OCI-LY7 (cell line): ENCODE measurements at regions not wholly inside any gene's neighbourhood (a gene's known extent, or its start where the extent isn't known, plus 50 kb on each side); places are given as distances from the start of the nearest gene placed in this dataset.

ENCODE experiments used
- BruUV-seq: library from RNA; stranded (reverse); fragments of 400-500 nt; replicated peaks from 2 replicates; lab custom pipeline; 2021; lab: Mats Ljungman, UMichigan
- CTCF ChIA-PET: fragments of 300-600 bp; sonication (Branson Sonifier 250); formaldehyde crosslinking; loops from one replicate; lab custom pipeline; 2022; ENCODE audit warnings: antibody characterized with exemption; ENCODE audit not compliant: unreplicated experiment; lab: Charles Lee
- POLR2A ChIA-PET: fragments of 300-600 bp; sonication (Branson Sonifier 250); formaldehyde crosslinking; loops from one replicate; lab custom pipeline; 2022; ENCODE audit warnings: antibody characterized with exemption; lab: Charles Lee
- DNase-seq: peaks from one replicate; pipeline ENCODE4 v3.0.0-alpha.2; 2015; ENCODE audit warnings: low spot score
- H2AFZ ChIP-seq: fragments of 200-600 bp; sonication (generic), shearing (Covaris generic); 2 replicates; pipeline ENCODE4 v1.6.1; 2014; ENCODE audit warnings: mild to moderate bottlenecking, antibody characterized with exemption, low read length, moderate library complexity
- H3K27ac ChIP-seq: fragments of 200-600 bp; sonication (generic); 2 replicates; pipeline ENCODE4 v1.5.1; 2014; ENCODE audit warnings: mixed run types, low read depth, mild to moderate bottlenecking, moderate library complexity, low read length, inconsistent platforms; ENCODE audit not compliant: poor library complexity, severe bottlenecking
- H3K36me3 ChIP-seq: fragments of 200-600 bp; sonication (generic); 2 replicates; pipeline ENCODE4 v1.6.1; 2014; ENCODE audit warnings: mild to moderate bottlenecking, antibody characterized with exemption, low read length, moderate library complexity, mixed read lengths; ENCODE audit not compliant: insufficient read depth
- H3K4me1 ChIP-seq: fragments of 200-600 bp; sonication (generic); 2 replicates; pipeline ENCODE4 v1.5.1; 2014; ENCODE audit warnings: mild to moderate bottlenecking, low read length; ENCODE audit not compliant: insufficient read depth, poor library complexity, severe bottlenecking
- H3K4me2 ChIP-seq: fragments of 200-600 bp; sonication (generic); 2 replicates; pipeline ENCODE4 v1.6.1; 2014; ENCODE audit warnings: mild to moderate bottlenecking, low read length
- H3K4me3 ChIP-seq: fragments of 200-600 bp; sonication (generic); 2 replicates; pipeline ENCODE4 v1.5.1; 2014; ENCODE audit warnings: mild to moderate bottlenecking, low read depth, low read length; ENCODE audit not compliant: poor library complexity, severe bottlenecking
- H3K79me2 ChIP-seq: fragments of 200-600 bp; sonication (generic); 2 replicates; pipeline ENCODE4 v1.6.1; 2016; ENCODE audit warnings: low read depth, mild to moderate bottlenecking, low read length, moderate library complexity, mixed read lengths; ENCODE audit not compliant: insufficient read depth
- H3K9me2 ChIP-seq: fragments of 200-600 bp; sonication (generic); 2 replicates; pipeline ENCODE4 v1.6.1; 2016; ENCODE audit warnings: mild to moderate bottlenecking, low read length, mixed read lengths; ENCODE audit not compliant: insufficient read depth
- H3K9me3 ChIP-seq: fragments of 200-600 bp; sonication (generic); 2 replicates; pipeline ENCODE4 v1.6.1; 2014; ENCODE audit warnings: mild to moderate bottlenecking, mixed run types, low read length, mixed read lengths
- H4K20me1 ChIP-seq: fragments of 200-600 bp; sonication (generic); 2 replicates; pipeline ENCODE4 v1.6.1; 2014; ENCODE audit warnings: mild to moderate bottlenecking, antibody characterized with exemption, low read length, moderate library complexity, mixed read lengths; ENCODE audit not compliant: insufficient read depth
- CTCF ChIP-seq: fragments of 200-600 bp; sonication (generic); conservative IDR thresholded peaks from 2 replicates; pipeline ENCODE4 v1.5.1; 2014; ENCODE audit warnings: mild to moderate bottlenecking, antibody characterized with exemption, low read length, moderate library complexity, mixed read lengths
- EZH2phosphoT487 ChIP-seq: fragments of 200-600 bp; sonication (generic); IDR thresholded peaks from 2 replicates; pipeline ENCODE4 v1.6.1; 2018; ENCODE audit warnings: low read depth, borderline replicate concordance, mild to moderate bottlenecking, mixed run types, antibody characterized with exemption, low read length, moderate library complexity, mixed read lengths
- intact Hi-C: fragments of 100-400 bp; cut with micrococcal nuclease; formaldehyde crosslinking; loops from one replicate; pipeline ENCODE4 v1.10.0; 2022; ENCODE audit not compliant: unreplicated experiment

GRCh38 chr3:148221303-148221702 lies 476.4 kb upstream of the AGTR1 start:
- no peak overlapping the region for H3K27ac ChIP-seq
- H3K4me2 ChIP-seq = no peak overlapping the region
- no TSS peak for BruUV-seq
- no peaks in the 10 kb centered on the region for H3K79me2 ChIP-seq
- no peaks in the 10 kb centered on the region for H4K20me1 ChIP-seq
- ChIA-PET POLR2A (no interaction called here), CTCF (no interaction called here)
- H2AFZ ChIP-seq = no peak overlapping the region
- no peaks in the 10 kb centered on the region for H3K36me3 ChIP-seq
- intact Hi-C loops = no loop called here
- H3K9me3 ChIP-seq = no peaks in the 10 kb centered on the region
- H3K4me1 ChIP-seq = no peaks in the 10 kb centered on the region
- H3K9me2 ChIP-seq = no peaks in the 10 kb centered on the region
- no peak overlapping the region for H3K4me3 ChIP-seq
- TF ChIP-seq EZH2phosphoT487 (no peak), CTCF (no peak)
- no peak for DNase-seq

GRCh38 chr3:148223266-148223665 lies 474.4 kb upstream of the AGTR1 start:
- Histone ChIP-seq H3K9me2 (no peaks in the 10 kb centered on the region), H3K4me1 (no peaks in the 10 kb centered on the region), H3K79me2 (no peaks in the 10 kb centered on the region), H3K9me3 (no peaks in the 10 kb centered on the region), H3K27ac (no peak overlapping the region), H3K4me2 (no peak overlapping the region), H3K36me3 (no peaks in the 10 kb centered on the region), H2AFZ (no peak overlapping the region), H3K4me3 (no peak overlapping the region), H4K20me1 (no peaks in the 10 kb centered on the region)
- POLR2A ChIA-PET = no interaction called here
- no TSS peak for BruUV-seq
- DNase-seq = no peak
- CTCF ChIA-PET = no interaction called here
- intact Hi-C loops = no loop called here
- TF ChIP-seq CTCF (no peak), EZH2phosphoT487 (no peak)

GRCh38 chr3:148226246-148226645 lies 471.5 kb upstream of the AGTR1 start:
- Histone ChIP-seq H3K9me2 (no peaks in the 10 kb centered on the region), H3K79me2 (no peaks in the 10 kb centered on the region), H3K36me3 (no peaks in the 10 kb centered on the region), H3K4me2 (no peak overlapping the region), H4K20me1 (no peaks in the 10 kb centered on the region), H3K4me3 (no peak overlapping the region), H2AFZ (no peak overlapping the region), H3K4me1 (no peaks in the 10 kb centered on the region), H3K9me3 (no peaks in the 10 kb centered on the region), H3K27ac (no peak overlapping the region)
- intact Hi-C loops = no loop called here
- no peak for TF ChIP-seq CTCF
- ChIA-PET POLR2A (interaction anchor here (0.7 kb wide), 1 partner anchor 1464 kb away, joined by 3 read pairs; no protein-coding TSS in a partner anchor), CTCF (no interaction called here)
- DNase-seq = no peak
- no TSS peak for BruUV-seq
